Hepatocyte (in vitro differentiated cells): ENCODE measurements at regions not wholly inside any gene's neighbourhood (a gene's known extent, or its start where the extent isn't known, plus 50 kb on each side); places are given as distances from the start of the nearest gene placed in this dataset.

Experiments
- DNase-seq: peaks from one replicate; pipeline ENCODE4 v3.0.0-alpha.2; 2016; ENCODE audit warnings: low spot score
- H2AFZ ChIP-seq: fragments of 200-600 bp; sonication (generic); 2 replicates; pipeline ENCODE4 v1.6.0; 2016; ENCODE audit warnings: antibody characterized with exemption, mild to moderate bottlenecking
- H3K27ac ChIP-seq: fragments of 200-600 bp; sonication (generic); 2 replicates; pipeline ENCODE4 v1.5.1; 2016; ENCODE audit warnings: mild to moderate bottlenecking
- H3K27me3 ChIP-seq: fragments of 200-600 bp; sonication (generic); 2 replicates; pipeline ENCODE4 v1.6.1; 2016
- H3K36me3 ChIP-seq: fragments of 200-600 bp; sonication (generic); replicated peaks from 2 replicates; pipeline ENCODE4 v1.5.1; 2016; ENCODE audit warnings: low read depth; ENCODE audit not compliant: insufficient read depth
- H3K4me1 ChIP-seq: fragments of 200-600 bp; sonication (generic); 2 replicates; pipeline ENCODE4 v1.5.1; 2016; ENCODE audit warnings: mild to moderate bottlenecking, moderate library complexity; ENCODE audit not compliant: insufficient read depth
- H3K4me2 ChIP-seq: fragments of 200-600 bp; sonication (generic); 2 replicates; pipeline ENCODE4 v1.6.0; 2016
- H3K4me3 ChIP-seq: fragments of 200-600 bp; sonication (generic); 2 replicates; pipeline ENCODE4 v1.5.1; 2016; ENCODE audit warnings: mild to moderate bottlenecking
- H3K79me2 ChIP-seq: fragments of 200-600 bp; sonication (generic); 2 replicates; pipeline ENCODE4 v1.6.0; 2017; ENCODE audit warnings: mild to moderate bottlenecking
- H3K9me2 ChIP-seq: fragments of 200-600 bp; sonication (generic); replicated peaks from 2 replicates; pipeline ENCODE4 v1.6.0; 2017; ENCODE audit warnings: mild to moderate bottlenecking; ENCODE audit not compliant: insufficient read depth
- H3K9me3 ChIP-seq: fragments of 200-600 bp; sonication (generic); 2 replicates; pipeline ENCODE4 v1.5.1; 2016; ENCODE audit warnings: low read depth, mild to moderate bottlenecking
- H4K20me1 ChIP-seq: fragments of 200-600 bp; sonication (generic); 2 replicates; pipeline ENCODE4 v1.6.0; 2016; ENCODE audit warnings: mild to moderate bottlenecking; ENCODE audit not compliant: insufficient read depth, poor library complexity, severe bottlenecking
- EZH2 ChIP-seq: fragments of 200-600 bp; sonication (generic); IDR thresholded peaks from 2 replicates; pipeline ENCODE4 v1.6.1; 2016; ENCODE audit warnings: antibody characterized with exemption, mild to moderate bottlenecking, borderline replicate concordance
- EZH2phosphoT487 ChIP-seq: fragments of 200-600 bp; sonication (generic); IDR thresholded peaks from one replicate; pipeline ENCODE4 v1.6.1; 2018; ENCODE audit warnings: antibody characterized with exemption, mild to moderate bottlenecking, low read depth, moderate library complexity; ENCODE audit not compliant: unreplicated experiment, severe bottlenecking
- WGBS: methylation state at CpG from one replicate; pipeline ENCODE4 v1.1.6; 2016; ENCODE audit warnings: low lambda C conversion rate; ENCODE audit errors: missing lambda C conversion rate; 5-methylcytosine and 5-hydroxymethylcytosine counted together
- TF ChIP-seq, protein P1 (sequence below): fragments of 200-600 bp; sonication (generic); IDR thresholded peaks from 2 replicates; pipeline ENCODE4 v1.5.1; 2016; ENCODE audit warnings: antibody characterized with exemption, mild to moderate bottlenecking; ENCODE audit not compliant: poor library complexity

- no peaks in the 10 kb centered on the region for H3K4me1 ChIP-seq
- TF ChIP-seq, protein P1, sequence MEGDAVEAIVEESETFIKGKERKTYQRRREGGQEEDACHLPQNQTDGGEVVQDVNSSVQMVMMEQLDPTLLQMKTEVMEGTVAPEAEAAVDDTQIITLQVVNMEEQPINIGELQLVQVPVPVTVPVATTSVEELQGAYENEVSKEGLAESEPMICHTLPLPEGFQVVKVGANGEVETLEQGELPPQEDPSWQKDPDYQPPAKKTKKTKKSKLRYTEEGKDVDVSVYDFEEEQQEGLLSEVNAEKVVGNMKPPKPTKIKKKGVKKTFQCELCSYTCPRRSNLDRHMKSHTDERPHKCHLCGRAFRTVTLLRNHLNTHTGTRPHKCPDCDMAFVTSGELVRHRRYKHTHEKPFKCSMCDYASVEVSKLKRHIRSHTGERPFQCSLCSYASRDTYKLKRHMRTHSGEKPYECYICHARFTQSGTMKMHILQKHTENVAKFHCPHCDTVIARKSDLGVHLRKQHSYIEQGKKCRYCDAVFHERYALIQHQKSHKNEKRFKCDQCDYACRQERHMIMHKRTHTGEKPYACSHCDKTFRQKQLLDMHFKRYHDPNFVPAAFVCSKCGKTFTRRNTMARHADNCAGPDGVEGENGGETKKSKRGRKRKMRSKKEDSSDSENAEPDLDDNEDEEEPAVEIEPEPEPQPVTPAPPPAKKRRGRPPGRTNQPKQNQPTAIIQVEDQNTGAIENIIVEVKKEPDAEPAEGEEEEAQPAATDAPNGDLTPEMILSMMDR: no peak
- TF ChIP-seq EZH2 (no peak), EZH2phosphoT487 (no peak)
- no peak overlapping the region for H2AFZ ChIP-seq
- H3K79me2 ChIP-seq: no peaks in the 10 kb centered on the region
- no peaks in the 10 kb centered on the region for H4K20me1 ChIP-seq
- H3K36me3 ChIP-seq: no peaks in the 10 kb centered on the region
- DNase-seq: no peak
- 87% methylated on average over 3 of the region's 3 CpGs for WGBS
- H3K27ac ChIP-seq: no peak overlapping the region
- H3K4me3 ChIP-seq: no peak overlapping the region
- no peak overlapping the region for H3K4me2 ChIP-seq
- H3K27me3 ChIP-seq: peaks cover 4% of the 10 kb centered on the region
- no peaks in the 10 kb centered on the region for H3K9me3 ChIP-seq
- H3K9me2 ChIP-seq: no peaks in the 10 kb centered on the region
Observed at GRCh38 chr9:126211441-126212074, 115.1 kb upstream of the MVB12B start.

DNA sequence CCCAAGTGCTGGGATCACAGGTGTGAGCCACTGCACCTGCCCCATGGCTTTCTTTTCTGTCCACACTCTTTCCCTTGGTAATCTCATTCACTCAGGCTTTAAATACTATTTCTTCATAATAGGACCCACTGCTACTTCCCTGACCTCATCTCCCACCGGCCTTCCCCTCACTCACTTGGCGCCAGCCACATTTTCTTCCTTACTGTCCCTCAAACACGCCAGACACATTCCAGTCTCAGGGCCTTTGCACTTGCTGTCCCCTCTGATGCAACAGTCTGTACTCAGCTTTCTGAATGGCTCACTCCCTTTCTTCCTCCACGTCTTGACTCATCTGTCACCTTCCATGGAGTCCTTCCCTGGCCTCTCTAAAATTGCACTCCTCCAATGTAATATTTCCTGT, 111.1 kb upstream of the MVB12B start:
- Histone ChIP-seq H4K20me1 (no peaks in the 10 kb centered on the region), H3K4me1 (no peaks in the 10 kb centered on the region), H3K4me2 (no peak overlapping the region), H2AFZ (no peak overlapping the region), H3K4me3 (no peak overlapping the region), H3K27ac (no peak overlapping the region), H3K36me3 (no peaks in the 10 kb centered on the region), H3K9me2 (no peaks in the 10 kb centered on the region), H3K27me3 (no peaks in the 10 kb centered on the region), H3K9me3 (no peaks in the 10 kb centered on the region), H3K79me2 (no peaks in the 10 kb centered on the region)
- TF ChIP-seq EZH2phosphoT487 (no peak), EZH2 (no peak)
- TF ChIP-seq, protein P1: no peak
- WGBS: 84% methylated on average over 4 of the region's 4 CpGs
- DNase-seq: no peak

GRCh38 chr9:126216826-126217225, 109.8 kb upstream of the MVB12B start:
- TF ChIP-seq, protein P1: no peak
- no peak for TF ChIP-seq EZH2
- no peak for TF ChIP-seq EZH2phosphoT487
- Histone ChIP-seq H3K27ac (no peak overlapping the region), H3K36me3 (no peaks in the 10 kb centered on the region), H3K4me2 (no peak overlapping the region), H3K9me2 (no peaks in the 10 kb centered on the region), H3K9me3 (no peaks in the 10 kb centered on the region), H3K4me3 (no peak overlapping the region), H3K79me2 (no peaks in the 10 kb centered on the region), H3K4me1 (no peaks in the 10 kb centered on the region), H2AFZ (no peak overlapping the region), H3K27me3 (no peaks in the 10 kb centered on the region), H4K20me1 (no peaks in the 10 kb centered on the region)
- no peak for DNase-seq
- 88% methylated on average over 4 of the region's 4 CpGs for WGBS
